T-helper 17 cell (primary cell): ENCODE measurements at regions not wholly inside any gene's neighbourhood (a gene's known extent, or its start where the extent isn't known, plus 50 kb on each side); places are given as distances from the start of the nearest gene placed in this dataset.

Experiments
- ATAC-seq: fragments of 150-1000 bp; cut with Tn5 transposase; 2 replicates; pipeline ENCODE4 v1.10.0; 2021; ENCODE audit warnings: mild to moderate bottlenecking, moderate library complexity
- DNase-seq, 3 donors: peaks; one replicate each; pipeline versions ENCODE4 v3.0.0 to v3.0.0-alpha.2; 2020 to 2021
- H3K9me3 ChIP-seq: one replicate; pipeline ENCODE4 v1.7.0; 2013; ENCODE audit warnings: low read length, mild to moderate bottlenecking; ENCODE audit not compliant: control insufficient read depth, poor library complexity, severe bottlenecking
- H3K27ac Mint-ChIP-seq: one replicate; pipeline ENCODE4 v1.8.0; 2022; ENCODE audit warnings: mild to moderate bottlenecking, moderate library complexity, mixed read lengths
- H3K27me3 Mint-ChIP-seq: one replicate; pipeline ENCODE4 v1.8.0; 2022; ENCODE audit warnings: mixed read lengths
- H3K36me3 Mint-ChIP-seq: one replicate; pipeline ENCODE4 v1.8.0; 2022; ENCODE audit warnings: low read depth, mixed read lengths
- H3K4me1 Mint-ChIP-seq: one replicate; pipeline ENCODE4 v1.8.0; 2022; ENCODE audit warnings: mild to moderate bottlenecking, mixed read lengths
- H3K4me3 Mint-ChIP-seq: one replicate; pipeline ENCODE4 v1.8.0; 2022; ENCODE audit warnings: mild to moderate bottlenecking, moderate library complexity, mixed read lengths

GRCh38 chr4:79526641-79527565 lies 118.9 kb upstream of the GK2 start:
- Mint-ChIP-seq H3K4me1 (peaks cover 3% of the 10 kb centered on the region), H3K27me3 (no peaks in the 10 kb centered on the region), H3K27ac (no peak overlapping the region), H3K4me3 (no peak overlapping the region), H3K36me3 (no peaks in the 10 kb centered on the region)
- no peaks in the 10 kb centered on the region for H3K9me3 ChIP-seq
- DNase-seq (no peak), ATAC-seq (no peak)

- no peak overlapping the region for H3K27ac Mint-ChIP-seq
- no peaks in the 10 kb centered on the region for H3K4me1 Mint-ChIP-seq
- H3K27me3 Mint-ChIP-seq = peaks cover 11% of the 10 kb centered on the region
- no peaks in the 10 kb centered on the region for H3K9me3 ChIP-seq
- no peaks in the 10 kb centered on the region for H3K36me3 Mint-ChIP-seq
- DNase-seq (no peak), ATAC-seq (no peak)
- no peak overlapping the region for H3K4me3 Mint-ChIP-seq
Observed at GRCh38 chr4:79516114-79516513, 108.1 kb upstream of the GK2 start.

- no peak overlapping the region for H3K4me3 Mint-ChIP-seq
- no peak for DNase-seq
- peaks cover 11% of the 10 kb centered on the region for H3K27me3 Mint-ChIP-seq
- H3K4me1 Mint-ChIP-seq = no peaks in the 10 kb centered on the region
- no peaks in the 10 kb centered on the region for H3K36me3 Mint-ChIP-seq
- H3K27ac Mint-ChIP-seq = no peak overlapping the region
- no peaks in the 10 kb centered on the region for H3K9me3 ChIP-seq
- no peak for ATAC-seq
Observed at GRCh38 chr4:79514621-79515329, 106.7 kb upstream of the GK2 start.

- DNase-seq (no peak), ATAC-seq (no peak)
- Mint-ChIP-seq H3K4me1 (no peaks in the 10 kb centered on the region), H3K4me3 (no peak overlapping the region), H3K27ac (no peak overlapping the region), H3K27me3 (peaks cover 11% of the 10 kb centered on the region), H3K36me3 (no peaks in the 10 kb centered on the region)
- H3K9me3 ChIP-seq = no peaks in the 10 kb centered on the region
Observed at GRCh38 chr4:79513576-79513975, 105.5 kb upstream of the GK2 start.

GRCh38 chr4:79512363-79512762 lies 104.3 kb upstream of the GK2 start:
- Mint-ChIP-seq H3K27me3 (peaks cover 19% of the 10 kb centered on the region), H3K27ac (no peak overlapping the region), H3K36me3 (no peaks in the 10 kb centered on the region), H3K4me3 (no peak overlapping the region), H3K4me1 (no peaks in the 10 kb centered on the region)
- no peak for DNase-seq
- ATAC-seq = no peak
- no peaks in the 10 kb centered on the region for H3K9me3 ChIP-seq

- ATAC-seq (no peak), DNase-seq (no peak)
- H3K4me3 Mint-ChIP-seq = no peak overlapping the region
- H3K27ac Mint-ChIP-seq = no peak overlapping the region
- H3K27me3 Mint-ChIP-seq = peaks cover 6% of the 10 kb centered on the region
- H3K9me3 ChIP-seq = no peaks in the 10 kb centered on the region
- no peaks in the 10 kb centered on the region for H3K36me3 Mint-ChIP-seq
- H3K4me1 Mint-ChIP-seq = no peaks in the 10 kb centered on the region
Observed at GRCh38 chr4:79502081-79502480, 94.1 kb upstream of the GK2 start.

GRCh38 chr4:79498282-79498681 lies 90.3 kb upstream of the GK2 start:
- ATAC-seq (no peak), DNase-seq (no peak)
- Mint-ChIP-seq H3K4me1 (no peaks in the 10 kb centered on the region), H3K36me3 (no peaks in the 10 kb centered on the region), H3K27me3 (peaks cover 15% of the 10 kb centered on the region), H3K4me3 (no peak overlapping the region), H3K27ac (no peak overlapping the region)
- no peaks in the 10 kb centered on the region for H3K9me3 ChIP-seq

- Mint-ChIP-seq H3K27ac (no peak overlapping the region), H3K36me3 (no peaks in the 10 kb centered on the region), H3K4me3 (no peak overlapping the region), H3K27me3 (peaks cover 15% of the 10 kb centered on the region), H3K4me1 (no peaks in the 10 kb centered on the region)
- H3K9me3 ChIP-seq = no peaks in the 10 kb centered on the region
- DNase-seq = no peak
- no peak for ATAC-seq
Observed at GRCh38 chr4:79497001-79497400, 89.0 kb upstream of the GK2 start.

- H3K4me1 Mint-ChIP-seq = no peaks in the 10 kb centered on the region
- H3K27ac Mint-ChIP-seq = no peak overlapping the region
- DNase-seq (no peak), ATAC-seq (no peak)
- no peak overlapping the region for H3K4me3 Mint-ChIP-seq
- peaks cover 15% of the 10 kb centered on the region for H3K27me3 Mint-ChIP-seq
- H3K36me3 Mint-ChIP-seq = no peaks in the 10 kb centered on the region
- H3K9me3 ChIP-seq = no peaks in the 10 kb centered on the region
Observed at GRCh38 chr4:79495447-79495846, 87.4 kb upstream of the GK2 start.

GRCh38 chr4:79492148-79492547 lies 84.1 kb upstream of the GK2 start:
- peaks cover 9% of the 10 kb centered on the region for H3K27me3 Mint-ChIP-seq
- H3K9me3 ChIP-seq = no peaks in the 10 kb centered on the region
- no peak overlapping the region for H3K27ac Mint-ChIP-seq
- no peak overlapping the region for H3K4me3 Mint-ChIP-seq
- DNase-seq (no peak), ATAC-seq (no peak)
- no peaks in the 10 kb centered on the region for H3K36me3 Mint-ChIP-seq
- no peaks in the 10 kb centered on the region for H3K4me1 Mint-ChIP-seq

- H3K27me3 Mint-ChIP-seq = peaks cover 2% of the 10 kb centered on the region
- DNase-seq = no peak
Observed at GRCh38 chr4:79489506-79489905, 81.5 kb upstream of the GK2 start.

GRCh38 chr4:79476196-79476595 lies 68.2 kb upstream of the GK2 start:
- DNase-seq = no peak
- H3K9me3 ChIP-seq = no peaks in the 10 kb centered on the region
- Mint-ChIP-seq H3K4me3 (no peak overlapping the region), H3K27me3 (no peaks in the 10 kb centered on the region), H3K4me1 (no peaks in the 10 kb centered on the region), H3K36me3 (no peaks in the 10 kb centered on the region), H3K27ac (no peak overlapping the region)
- ATAC-seq = no peak

More at GRCh38 chr4:79489506-79489905, 81.5 kb upstream of the GK2 start:
- Mint-ChIP-seq H3K27ac (no peak overlapping the region), H3K4me1 (no peaks in the 10 kb centered on the region), H3K4me3 (no peak overlapping the region), H3K36me3 (no peaks in the 10 kb centered on the region)
- ATAC-seq = no peak
- H3K9me3 ChIP-seq = no peaks in the 10 kb centered on the region

- ATAC-seq (no peak), DNase-seq (no peak)
- Mint-ChIP-seq H3K36me3 (no peaks in the 10 kb centered on the region), H3K27me3 (no peaks in the 10 kb centered on the region), H3K4me1 (no peaks in the 10 kb centered on the region), H3K4me3 (no peak overlapping the region), H3K27ac (no peak overlapping the region)
- H3K9me3 ChIP-seq = no peaks in the 10 kb centered on the region
Observed at GRCh38 chr4:79473439-79473724, 65.4 kb upstream of the GK2 start.
